ENCODE measurements at regions not wholly inside any gene's neighbourhood (a gene's known extent, or its start where the extent isn't known, plus 50 kb on each side); places are given as distances from the start of the nearest gene placed in this dataset.
A peak's percentile ranks its signal among the peaks of the same experiment; 100 is the strongest.
"Not testable (repeated sequence)": the region's sequence is repeated elsewhere in the genome, so short reads cannot be mapped to it uniquely, and the experiment has no call there.

- DNase-seq (ENCODE audit: low spot score) (no peak), ATAC-seq (ENCODE audit: low FRiP score) (no peak)
- no peak for TF ChIP-seq CTCF (IDR thresholded peaks at IDR 0.05)
Observed at GRCh38 chr6:37089783-37090182, 80.2 kb upstream of the PIM1 start.

- not testable (repeated sequence) for DNase-seq (ENCODE audit: low spot score); ATAC-seq (ENCODE audit: low FRiP score)
Observed at GRCh38 chr6:37091104-37091503, 78.8 kb upstream of the PIM1 start.

GRCh38 chr6:37091586-37091985, 78.4 kb upstream of the PIM1 start:
- not testable (repeated sequence) for ATAC-seq (ENCODE audit: low FRiP score); DNase-seq (ENCODE audit: low spot score)

GRCh38 chr6:37092923-37093727, 76.8 kb upstream of the PIM1 start:
- peak; percentile 17 for ATAC-seq (ENCODE audit: low FRiP score)
- DNase-seq (ENCODE audit: low spot score) = no peak
- TF ChIP-seq CTCF (IDR thresholded peaks at IDR 0.05) = no peak

- ATAC-seq (ENCODE audit: low FRiP score) (no peak), DNase-seq (ENCODE audit: low spot score) (no peak)
- no peak for TF ChIP-seq CTCF (IDR thresholded peaks at IDR 0.05)
Observed at GRCh38 chr6:37093728-37094069, 76.3 kb upstream of the PIM1 start.

GRCh38 chr6:37095997-37096396, 74.0 kb upstream of the PIM1 start:
- ATAC-seq (ENCODE audit: low FRiP score) = no peak
- no peak for DNase-seq (ENCODE audit: low spot score)

GRCh38 chr6:37097335-37097734, 72.6 kb upstream of the PIM1 start:
- ATAC-seq (ENCODE audit: low FRiP score) = no peak
- no peak for TF ChIP-seq CTCF (IDR thresholded peaks at IDR 0.05)

More at GRCh38 chr6:37095997-37096396, 74.0 kb upstream of the PIM1 start:
- TF ChIP-seq CTCF (IDR thresholded peaks at IDR 0.05) = no peak

GRCh38 chr6:37099442-37099841, 70.5 kb upstream of the PIM1 start:
- ATAC-seq (ENCODE audit: low FRiP score) (no peak), DNase-seq (ENCODE audit: low spot score) (no peak)
- no peak for TF ChIP-seq CTCF (IDR thresholded peaks at IDR 0.05)

More at GRCh38 chr6:37097335-37097734, 72.6 kb upstream of the PIM1 start:
- DNase-seq (ENCODE audit: low spot score) = no peak

Data from omental fat pad (tissue), 3 donors.